GM19025 (cell line): ENCODE measurements at regions not wholly inside any gene's neighbourhood (a gene's known extent, or its start where the extent isn't known, plus 50 kb on each side); places are given as distances from the start of the nearest gene placed in this dataset.

Source experiments
- ATAC-seq: cut with Tn5 transposase; IDR thresholded peaks from one replicate; pipeline ENCODE4 v1.9.1; 2021; ENCODE audit warnings: mild to moderate bottlenecking, low read depth, moderate library complexity; ENCODE audit not compliant: unreplicated experiment

- ATAC-seq = no peak
These were observed 110.7 kb upstream of the SPRY2 start for GRCh38 chr13:80451641-80452040.

- ATAC-seq = no peak
These were observed 109.5 kb upstream of the SPRY2 start for GRCh38 chr13:80450386-80450785.

DNA sequence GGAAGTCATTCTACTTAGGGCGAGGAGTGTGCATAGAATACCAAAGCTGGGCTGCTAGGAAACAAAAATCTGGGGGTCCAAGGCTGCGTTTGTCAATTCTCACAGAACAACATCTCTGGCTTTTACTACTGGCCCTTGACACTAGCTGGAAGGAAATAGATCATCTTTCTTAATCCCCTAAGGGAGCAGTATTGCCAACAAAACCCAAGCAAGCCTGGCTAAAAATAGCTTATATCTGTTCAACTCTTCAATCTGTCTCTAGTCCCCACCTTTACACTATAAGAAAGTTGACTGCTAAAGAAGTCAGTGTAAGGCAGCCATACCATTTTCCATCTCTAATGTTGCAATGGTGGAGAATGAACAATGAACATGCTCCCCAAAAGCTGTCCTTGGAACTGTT lies 107.8 kb upstream of the SPRY2 start:
- ATAC-seq = no peak

GRCh38 chr13:80447747-80448146 lies 106.8 kb upstream of the SPRY2 start:
- ATAC-seq = no peak

GRCh38 chr13:80444240-80445015 lies 103.5 kb upstream of the SPRY2 start:
- ATAC-seq = no peak

- ATAC-seq = no peak
These were observed 101.7 kb upstream of the SPRY2 start for GRCh38 chr13:80442609-80443008.

DNA sequence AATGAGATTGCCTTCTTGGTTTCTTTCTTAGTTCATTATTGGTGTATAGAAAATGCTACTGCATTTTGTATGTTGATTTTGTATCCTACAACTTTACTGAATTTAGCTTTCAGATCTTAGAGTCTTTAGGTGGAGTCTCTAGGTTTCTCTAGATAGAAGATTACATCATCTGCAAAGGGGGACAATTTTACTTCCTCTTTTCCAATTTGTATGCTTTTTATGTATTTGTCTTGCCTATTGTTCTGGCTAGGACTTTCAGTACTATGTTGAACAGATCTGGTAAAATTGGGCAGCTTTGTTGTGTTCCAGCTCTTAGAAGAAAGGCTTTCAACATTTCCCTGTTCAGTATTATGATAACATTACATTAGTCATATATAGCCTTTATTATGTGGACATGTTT lies 101.0 kb upstream of the SPRY2 start:
- no peak for ATAC-seq

DNA sequence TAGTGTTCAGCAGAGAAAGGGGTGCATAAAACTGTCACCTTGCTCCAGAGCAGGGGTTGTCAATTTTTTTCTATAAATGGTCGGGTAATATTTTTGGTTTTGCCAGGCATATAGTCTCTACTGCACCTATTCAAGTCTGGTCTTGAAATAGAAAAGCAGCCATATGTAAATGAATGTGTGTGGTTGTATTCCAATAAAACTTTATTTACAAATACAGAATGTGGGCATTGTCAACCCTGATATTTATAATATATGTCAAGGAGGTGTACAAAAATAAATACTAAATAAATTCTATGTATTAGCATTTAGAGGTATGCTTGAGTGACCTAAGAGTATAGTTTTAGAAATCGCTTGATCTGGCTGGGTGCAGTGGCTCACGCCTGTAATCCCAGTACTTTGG lies 97.6 kb upstream of the SPRY2 start:
- ATAC-seq = no peak

DNA sequence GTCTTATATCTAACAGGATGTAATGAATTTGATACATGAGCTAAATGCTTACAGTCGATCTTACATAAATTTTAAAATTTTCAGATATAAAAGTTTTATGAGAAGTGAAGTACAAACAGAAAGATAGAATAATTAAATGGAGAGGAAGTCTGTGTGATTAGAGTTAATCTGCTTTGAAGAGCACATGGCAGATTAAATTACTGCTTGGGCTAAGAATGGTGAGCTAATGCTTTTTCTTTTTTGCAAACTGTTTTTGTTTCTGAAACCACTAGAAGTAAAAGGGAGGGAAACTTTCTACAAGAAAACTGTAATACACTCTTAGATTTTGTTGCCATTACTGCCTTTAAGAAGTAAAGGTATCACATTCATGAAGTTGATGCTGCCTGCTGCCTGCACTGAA lies 96.3 kb upstream of the SPRY2 start:
- ATAC-seq = no peak

- no peak for ATAC-seq
These were observed 95.7 kb upstream of the SPRY2 start for GRCh38 chr13:80436571-80437169.

DNA sequence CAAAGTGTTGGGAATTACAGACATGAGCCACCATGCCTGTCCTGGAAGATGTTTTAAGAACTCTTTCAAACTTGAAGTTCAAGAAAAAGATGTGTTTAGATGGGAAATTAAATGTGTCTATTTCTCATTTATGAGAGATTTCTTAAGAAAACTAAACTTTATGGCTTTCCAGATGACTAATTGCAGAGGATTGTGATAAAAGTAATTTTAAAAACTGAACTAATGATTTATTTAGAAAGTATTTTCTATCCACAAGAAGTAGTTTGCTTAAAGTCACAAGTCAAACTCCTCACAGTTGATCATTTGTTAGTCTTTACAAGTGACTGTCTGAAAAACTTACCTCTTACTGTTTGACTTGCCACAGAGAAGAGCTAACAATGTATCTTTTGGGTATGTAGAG lies 89.6 kb upstream of the SPRY2 start:
- no peak for ATAC-seq

DNA sequence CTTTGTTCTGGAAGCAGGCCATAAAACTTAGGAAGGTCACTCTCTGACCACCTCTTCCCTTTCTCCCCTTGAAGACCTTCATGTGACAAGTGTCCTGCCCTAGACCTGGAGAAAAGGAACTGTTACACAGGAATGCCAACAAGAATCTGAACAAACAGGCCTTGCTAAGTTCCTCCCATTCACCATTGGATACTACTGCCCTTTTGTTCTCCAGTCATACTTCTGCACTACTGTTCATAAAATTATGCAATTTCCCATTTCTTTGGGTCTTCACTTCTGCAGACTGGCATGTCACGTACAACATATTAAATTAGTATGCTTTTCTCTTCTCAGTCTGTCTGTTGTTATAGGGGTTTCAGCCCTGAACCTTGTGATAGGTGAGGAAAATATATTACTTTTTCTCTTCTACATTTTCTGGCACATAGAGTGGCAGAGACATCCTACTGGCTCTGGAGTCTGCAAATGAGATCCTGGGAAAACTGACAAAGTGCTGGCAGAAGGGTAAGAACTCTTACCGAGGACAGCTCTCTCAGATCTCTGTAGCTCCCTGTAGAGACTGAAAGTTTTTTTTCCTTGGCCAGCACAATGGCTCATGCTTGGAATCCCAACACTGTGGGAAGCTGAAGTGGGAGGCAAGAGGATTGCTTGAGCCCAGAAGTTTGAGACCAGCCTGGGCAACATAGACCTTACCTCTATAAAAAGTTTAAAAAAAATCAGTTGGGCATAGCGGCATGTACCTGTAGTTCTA lies 87.6 kb upstream of the SPRY2 start:
- no peak for ATAC-seq

GRCh38 chr13:80419416-80419815 lies 78.5 kb upstream of the SPRY2 start:
- no peak for ATAC-seq

GRCh38 chr13:80413611-80414010 lies 72.7 kb upstream of the SPRY2 start:
- ATAC-seq = no peak

DNA sequence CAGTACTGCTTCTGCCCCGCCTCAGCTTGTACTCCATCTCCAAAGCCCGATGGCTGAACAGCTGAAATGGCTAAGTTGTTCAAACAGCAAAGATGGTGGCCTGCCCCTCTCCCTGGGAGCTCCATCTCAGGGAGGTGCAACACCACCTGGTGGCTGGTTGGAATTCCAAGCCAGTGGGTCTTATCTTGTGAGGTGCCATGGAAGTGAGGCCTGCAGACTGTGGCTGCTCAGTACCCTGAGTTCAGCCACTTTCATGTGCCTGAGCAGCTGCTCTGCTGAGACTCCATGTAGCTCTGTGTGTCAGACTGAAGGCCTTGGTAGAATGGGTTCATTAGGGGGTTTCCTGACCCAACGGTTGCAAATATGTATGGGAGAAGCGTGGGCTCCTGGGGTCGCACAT lies 67.3 kb upstream of the SPRY2 start:
- ATAC-seq = no peak

DNA sequence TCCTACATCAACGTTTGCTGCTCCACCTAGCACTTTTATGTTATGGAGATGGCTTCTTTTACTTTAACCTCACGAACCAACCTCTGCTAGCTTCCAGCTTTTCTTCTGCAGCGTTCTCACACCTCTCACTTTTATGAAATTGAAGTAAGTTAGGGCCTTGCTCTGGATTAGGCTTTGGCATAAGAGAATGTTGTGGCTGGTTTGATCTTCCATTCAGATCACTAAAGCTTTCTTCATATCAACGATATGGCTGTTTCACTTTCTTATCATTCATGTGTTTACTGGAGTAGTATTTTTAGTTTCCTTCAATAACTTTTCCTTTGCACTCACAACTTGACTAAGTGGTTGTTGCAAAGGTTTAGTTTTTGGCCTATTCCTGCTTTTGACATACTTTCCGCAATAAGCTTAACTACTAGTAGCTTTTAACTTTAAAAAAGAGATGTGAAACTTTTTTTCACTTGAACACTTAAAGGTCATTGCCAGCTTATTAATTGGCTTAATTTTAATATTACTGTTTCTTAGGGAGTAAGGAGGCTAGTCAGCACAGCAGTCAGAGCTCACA lies 60.0 kb upstream of the SPRY2 start:
- ATAC-seq = no peak

DNA sequence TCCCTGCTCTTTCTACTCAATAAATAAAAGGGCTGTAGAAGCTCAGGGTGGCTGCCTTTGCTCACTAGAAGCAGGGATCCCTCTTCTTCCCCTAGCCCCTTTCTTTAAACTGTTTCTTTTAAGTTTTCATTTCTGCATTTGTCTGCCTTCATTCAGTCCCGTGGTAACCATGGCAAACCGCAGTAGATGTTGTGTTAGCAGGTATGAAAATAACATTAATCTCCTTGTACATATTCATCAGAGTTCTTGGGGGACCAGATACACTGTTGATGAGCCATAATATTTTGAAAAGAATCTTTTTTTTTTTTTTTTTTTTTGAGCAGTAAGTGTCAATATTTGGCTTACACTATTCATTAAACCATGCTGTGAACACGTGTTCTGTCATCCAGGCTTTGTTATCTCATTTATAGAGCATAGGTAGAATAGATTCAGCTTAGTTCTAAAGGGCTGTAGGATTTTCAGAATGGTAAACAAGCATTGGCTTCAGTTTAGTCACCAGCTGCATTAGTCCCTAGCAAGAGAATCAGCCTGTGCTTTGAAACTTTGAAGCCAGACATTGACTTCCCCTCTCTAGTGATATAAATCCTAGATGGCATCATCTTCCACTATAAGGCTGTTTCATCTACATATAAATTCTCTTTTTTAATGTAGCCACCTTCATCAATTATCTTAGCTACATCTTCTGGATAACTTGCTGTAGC lies 59.4 kb upstream of the SPRY2 start:
- ATAC-seq = no peak

DNA sequence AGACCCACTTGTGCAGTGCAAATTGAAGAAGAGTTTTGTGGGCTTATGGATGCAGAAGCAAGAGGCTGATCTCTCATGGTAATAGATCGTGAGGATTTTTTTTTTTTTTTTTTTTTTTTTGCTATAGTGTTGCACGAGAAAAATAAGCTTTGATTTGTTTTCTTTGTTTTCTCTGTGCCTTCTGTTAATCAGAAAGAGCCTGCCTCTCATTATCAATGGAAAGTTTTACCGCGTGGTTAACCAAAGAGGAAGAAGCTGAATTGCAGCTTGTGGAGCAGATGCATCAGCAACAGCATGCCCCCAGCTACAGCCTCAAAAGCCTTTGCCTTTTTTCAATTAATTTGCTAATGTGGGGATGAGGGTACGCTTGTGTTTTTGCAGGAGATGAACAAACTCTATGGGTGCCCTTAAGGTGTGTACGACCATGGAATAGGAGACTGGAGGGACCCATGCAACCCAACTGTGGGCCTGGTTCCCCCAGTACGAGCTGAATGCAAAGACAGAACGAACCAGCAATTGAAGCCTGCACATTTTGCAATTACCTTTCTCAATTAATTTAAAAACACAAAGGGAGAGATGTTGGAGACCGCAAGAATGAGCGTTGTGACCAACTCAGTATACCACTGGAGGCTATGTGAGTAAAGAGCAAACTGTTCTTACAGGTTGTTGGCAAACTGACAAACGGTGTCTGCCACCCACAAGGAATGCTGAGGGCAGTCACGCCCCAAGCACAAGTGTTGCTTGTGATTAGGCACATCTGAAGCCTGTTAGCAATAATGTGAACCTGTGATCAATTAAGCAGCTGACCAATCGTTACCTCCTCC lies 58.6 kb upstream of the SPRY2 start:
- ATAC-seq = no peak
